Ishikawa (cell line): ENCODE measurements at regions not wholly inside any gene's neighbourhood (a gene's known extent, or its start where the extent isn't known, plus 50 kb on each side); places are given as distances from the start of the nearest gene placed in this dataset.

Experiments used
- CEBPB ChIP-seq: IDR thresholded peaks from 2 replicates; pipeline ENCODE4 v1.6.1; 2012
- EGR1 ChIP-seq: IDR thresholded peaks from 2 replicates; pipeline ENCODE4 v1.6.1; 2012

DNA sequence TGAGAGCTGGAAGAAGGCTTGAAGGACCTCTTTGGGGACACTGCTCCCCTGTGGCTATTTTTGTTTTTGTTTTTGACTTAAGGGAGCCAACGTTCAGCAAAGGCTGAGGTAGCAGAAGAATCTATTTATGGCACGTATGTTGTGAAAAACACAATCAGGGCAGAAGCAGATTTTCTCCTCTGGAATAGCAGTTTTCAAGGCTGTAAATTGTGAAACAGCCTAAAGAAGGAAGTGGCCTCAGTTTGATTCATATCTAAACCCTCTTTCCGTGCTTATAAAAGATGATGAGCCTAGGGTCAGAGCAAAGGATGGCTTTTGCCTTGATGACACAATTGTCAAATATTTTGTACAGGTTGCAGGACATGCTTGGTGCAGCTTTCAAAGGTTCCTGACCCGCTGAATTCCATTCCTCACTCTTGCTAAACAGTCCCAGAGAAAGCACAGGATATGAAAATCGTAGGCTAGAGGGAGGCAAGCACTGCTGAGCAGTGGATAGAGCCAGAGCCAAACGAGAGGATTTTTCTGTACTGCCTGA, 106.2 kb upstream of the DLX2 start:
- TF ChIP-seq CEBPB (no peak), EGR1 (no peak)
